Ovary (tissue), 7 donors: ENCODE measurements at regions not wholly inside any gene's neighbourhood (a gene's known extent, or its start where the extent isn't known, plus 50 kb on each side); places are given as distances from the start of the nearest gene placed in this dataset.

ENCODE experiments used
- DNase-seq, 5 donors: peaks; one replicate each; pipeline ENCODE4 v3.0.0-alpha.2; 2019 to 2020
- H3K27ac ChIP-seq, 2 donors: fragments of 200-600 bp; one replicate each; pipeline versions ENCODE4 v1.5.1 to v1.8.0; 2019 to 2022
- H3K27me3 ChIP-seq: fragments of 200-600 bp; one replicate; pipeline ENCODE4 v1.8.0; 2022
- H3K36me3 ChIP-seq: fragments of 200-600 bp; sonication (generic); one replicate; pipeline ENCODE4 v1.5.1; 2019
- H3K4me1 ChIP-seq: one replicate; pipeline ENCODE4 v1.8.1; 2013; ENCODE audit warnings: mild to moderate bottlenecking, moderate library complexity; ENCODE audit not compliant: insufficient read depth
- H3K4me3 ChIP-seq: fragments of 200-600 bp; sonication (generic); one replicate; pipeline ENCODE4 v1.5.1; 2017
- H3K9me3 ChIP-seq, 2 donors: fragments of 200-600 bp in 1 of 2; sonication (generic) in 1 of 2; one replicate each; pipeline versions ENCODE4 v1.5.1 to v1.8.1; 2013 to 2019; ENCODE audit warnings: mild to moderate bottlenecking in 1 of 2, moderate library complexity in 1 of 2
- EP300 ChIP-seq: sonication (generic); formaldehyde crosslinking; IDR thresholded peaks from one replicate; pipeline ENCODE4 v1.6.1; 2017; ENCODE audit warnings: antibody characterized with exemption
- POLR2A ChIP-seq: fragments of 450-650 bp; IDR thresholded peaks from one replicate; pipeline ENCODE4 v1.6.1; 2017; ENCODE audit warnings: antibody characterized with exemption, mild to moderate bottlenecking, moderate library complexity
- WGBS, 3 donors: extraction: QIAGEN DNeasy Blood & Tissue Kit in 1 of 3; methylation state at CpG; one replicate each; pipeline versions ENCODE4 v1.1.5 to v1.1.7; 2013 to 2017; 5-methylcytosine and 5-hydroxymethylcytosine counted together
- intact Hi-C, 4 donors: fragments of 100-400 bp; cut with DNase I; formaldehyde crosslinking; loops; one replicate each; pipeline versions ENCODE4 v1.11.0 to v1.15.1; 2022 to 2023
- TF ChIP-seq, protein P1 (sequence below), 3 donors: fragments of 450-650 bp in 2 of 3; fragments of 200-600 bp in 1 of 3; IDR thresholded peaks; one replicate each; pipeline versions ENCODE4 v1.5.1 to v1.8.0; 2016 to 2022; ENCODE audit warnings: antibody characterized with exemption in 3 of 3, mild to moderate bottlenecking in 1 of 3
- donor health status: DM: no; HTN: no; CAD: no; lungs with moderate emphysema.
- donor health status: DM: no; HTN: no; CAD: no.
- donor health status: Bipolar disorder and iron deficiency.
- donor health status: DM: no; HTN: no; CAD: no.
- donor health status: DM: yes; HTN: yes; CAD: no.

DNA sequence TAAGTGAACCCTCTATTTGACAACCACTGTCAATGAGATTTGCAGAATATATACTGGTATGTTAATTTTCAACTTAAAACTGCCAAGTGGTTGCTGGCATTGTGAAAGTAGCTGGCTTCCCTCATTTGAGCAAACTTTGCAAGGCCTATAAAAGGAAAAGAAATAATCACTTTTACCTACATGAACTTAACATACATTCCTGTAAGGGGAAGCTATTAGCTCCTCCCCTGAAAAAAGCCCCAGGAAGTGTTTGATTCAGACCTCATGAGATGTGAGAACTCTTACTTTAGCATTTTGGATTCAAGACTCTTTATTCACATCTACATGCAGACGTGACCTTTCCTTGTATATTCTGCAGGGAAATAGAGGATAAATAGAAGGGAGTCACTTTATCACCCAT lies 175.6 kb downstream of the OTUD1 start:
- no peaks in the 10 kb centered on the region for H3K9me3 ChIP-seq
- no peaks in the 10 kb centered on the region for H3K27me3 ChIP-seq
- no peak overlapping the region for H3K4me3 ChIP-seq
- H3K4me1 ChIP-seq, result no peaks in the 10 kb centered on the region
- H3K36me3 ChIP-seq, result no peaks in the 10 kb centered on the region
- H3K27ac ChIP-seq, result no peak overlapping the region
- intact Hi-C loops, result no loop called here
- no peak for DNase-seq
- WGBS, 3 donors, result 70 to 81% (median 81%) methylated on average over 1 of the region's 1 CpG
- TF ChIP-seq, protein P1, sequence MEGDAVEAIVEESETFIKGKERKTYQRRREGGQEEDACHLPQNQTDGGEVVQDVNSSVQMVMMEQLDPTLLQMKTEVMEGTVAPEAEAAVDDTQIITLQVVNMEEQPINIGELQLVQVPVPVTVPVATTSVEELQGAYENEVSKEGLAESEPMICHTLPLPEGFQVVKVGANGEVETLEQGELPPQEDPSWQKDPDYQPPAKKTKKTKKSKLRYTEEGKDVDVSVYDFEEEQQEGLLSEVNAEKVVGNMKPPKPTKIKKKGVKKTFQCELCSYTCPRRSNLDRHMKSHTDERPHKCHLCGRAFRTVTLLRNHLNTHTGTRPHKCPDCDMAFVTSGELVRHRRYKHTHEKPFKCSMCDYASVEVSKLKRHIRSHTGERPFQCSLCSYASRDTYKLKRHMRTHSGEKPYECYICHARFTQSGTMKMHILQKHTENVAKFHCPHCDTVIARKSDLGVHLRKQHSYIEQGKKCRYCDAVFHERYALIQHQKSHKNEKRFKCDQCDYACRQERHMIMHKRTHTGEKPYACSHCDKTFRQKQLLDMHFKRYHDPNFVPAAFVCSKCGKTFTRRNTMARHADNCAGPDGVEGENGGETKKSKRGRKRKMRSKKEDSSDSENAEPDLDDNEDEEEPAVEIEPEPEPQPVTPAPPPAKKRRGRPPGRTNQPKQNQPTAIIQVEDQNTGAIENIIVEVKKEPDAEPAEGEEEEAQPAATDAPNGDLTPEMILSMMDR (IDR thresholded peaks at IDR 0.05), result no peak

DNA sequence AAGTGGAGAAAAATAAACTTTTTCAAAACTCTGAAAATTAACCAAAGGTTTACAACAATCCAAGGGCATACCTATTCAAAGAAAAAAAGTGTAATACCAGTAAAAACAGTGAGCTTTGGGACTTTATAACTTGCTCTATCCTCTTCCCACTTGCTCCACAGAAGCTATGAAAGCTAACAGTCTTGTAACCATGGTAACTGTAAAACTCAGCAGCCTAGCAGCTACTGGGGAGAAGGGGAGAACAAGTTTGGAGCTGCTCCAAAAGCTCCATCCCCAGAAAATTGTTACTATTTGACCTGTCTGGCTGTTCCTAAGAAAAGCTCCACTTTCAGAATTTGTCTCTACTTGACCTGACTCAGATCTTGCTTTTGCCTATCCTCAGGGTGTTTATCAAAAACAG lies 191.5 kb downstream of the OTUD1 start:
- Histone ChIP-seq H3K4me3 (no peak overlapping the region), H3K27me3 (no peaks in the 10 kb centered on the region), H3K27ac (no peak overlapping the region), H3K4me1 (no peaks in the 10 kb centered on the region), H3K36me3 (no peaks in the 10 kb centered on the region), H3K9me3 (no peaks in the 10 kb centered on the region)
- DNase-seq, result no peak
- intact Hi-C loops, result no loop called here
- TF ChIP-seq EP300, result no peak
- no peak for TF ChIP-seq POLR2A
- TF ChIP-seq, protein P1 (IDR thresholded peaks at IDR 0.05), result no peak

DNA sequence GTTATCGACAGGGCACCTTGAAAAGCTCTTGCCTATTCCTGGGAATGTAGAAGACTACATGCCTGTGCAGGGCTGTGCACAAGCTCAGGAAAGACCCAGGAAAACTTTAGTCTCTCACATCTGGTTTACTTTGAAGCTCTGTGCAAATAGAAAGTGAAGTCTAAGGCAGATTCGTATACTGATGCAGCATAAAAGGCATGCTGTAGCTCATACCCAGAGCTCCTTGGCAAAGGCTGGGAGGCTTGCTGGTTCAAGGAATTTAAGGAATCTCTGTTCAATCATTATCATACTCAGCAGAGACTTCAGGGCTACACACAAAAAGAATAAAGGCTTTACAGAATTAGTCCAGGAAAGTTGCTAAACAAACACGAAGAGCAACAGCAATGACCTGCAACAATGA lies 192.0 kb downstream of the OTUD1 start:
- intact Hi-C loops, result no loop called here
- Histone ChIP-seq H3K9me3 (no peaks in the 10 kb centered on the region), H3K4me3 (no peak overlapping the region), H3K27me3 (no peaks in the 10 kb centered on the region), H3K36me3 (no peaks in the 10 kb centered on the region), H3K4me1 (no peaks in the 10 kb centered on the region), H3K27ac (no peak overlapping the region)
- TF ChIP-seq POLR2A, result no peak
- no peak for TF ChIP-seq EP300
- TF ChIP-seq, protein P1 (IDR thresholded peaks at IDR 0.05), result no peak
- DNase-seq, result no peak
- WGBS, 3 donors, result 47 to 53% (median 49%) methylated on average over 3 of the region's 3 CpGs

DNA sequence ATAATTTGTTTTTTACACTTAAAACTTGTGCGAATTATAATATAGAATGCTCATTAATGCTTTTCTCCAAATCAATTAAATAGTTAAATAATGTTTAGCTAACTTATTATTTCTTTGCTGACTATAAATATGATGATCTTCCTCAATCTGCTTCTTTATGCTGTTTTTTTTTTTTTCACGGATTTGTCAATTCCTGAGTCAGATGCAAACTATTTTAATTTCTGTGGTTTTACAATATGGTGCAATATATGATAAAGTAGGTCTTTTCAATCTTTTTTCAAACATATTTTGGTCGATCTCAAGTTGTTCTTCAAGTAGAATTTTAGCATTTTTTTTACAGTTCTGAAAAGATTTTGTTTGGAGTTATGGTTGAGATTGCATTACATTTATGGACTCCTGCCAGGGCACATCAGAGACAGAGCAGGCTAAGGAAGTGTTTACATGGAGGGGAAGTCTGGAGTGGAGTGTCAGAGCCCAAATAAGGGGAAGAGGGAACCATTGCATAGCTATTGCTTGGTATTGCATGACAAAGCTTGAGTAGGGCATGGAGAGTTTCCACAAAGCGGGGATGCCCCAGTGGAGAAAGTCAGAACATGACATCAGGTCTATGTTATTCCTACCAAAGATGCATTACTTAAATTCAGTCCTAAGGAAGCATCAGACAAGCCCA lies 204.4 kb downstream of the OTUD1 start:
- Histone ChIP-seq H3K27ac (no peak overlapping the region), H3K4me3 (no peak overlapping the region), H3K9me3 (no peaks in the 10 kb centered on the region), H3K36me3 (no peaks in the 10 kb centered on the region), H3K27me3 (no peaks in the 10 kb centered on the region), H3K4me1 (no peaks in the 10 kb centered on the region)
- no peak for TF ChIP-seq POLR2A
- TF ChIP-seq, protein P1 (IDR thresholded peaks at IDR 0.05), result no peak
- TF ChIP-seq EP300, result no peak
- WGBS, 3 donors, result 65 to 77% (median 68%) methylated on average over 4 of the region's 4 CpGs
- intact Hi-C loops, result no loop called here
- DNase-seq, result no peak
